H9 (cell line): ENCODE measurements at regions not wholly inside any gene's neighbourhood (a gene's known extent, or its start where the extent isn't known, plus 50 kb on each side); places are given as distances from the start of the nearest gene placed in this dataset.

Experiments used
- DNase-seq: peaks from one replicate; pipeline ENCODE4 v3.0.0-alpha.2; 2017
- H2AFZ ChIP-seq: one replicate; pipeline ENCODE4 v1.6.1; 2013; ENCODE audit warnings: mild to moderate bottlenecking, low read length, control low read depth, moderate library complexity
- H2AK5ac ChIP-seq: 2 replicates; pipeline ENCODE4 v1.6.1; 2013; ENCODE audit warnings: low read length, control low read depth, mixed read lengths; ENCODE audit not compliant: insufficient read length
- H2BK120ac ChIP-seq: one replicate; pipeline ENCODE4 v1.6.1; 2013; ENCODE audit warnings: low read depth, mild to moderate bottlenecking, low read length, control low read depth, inconsistent platforms; ENCODE audit not compliant: poor library complexity, severe bottlenecking
- H2BK12ac ChIP-seq: 2 replicates; pipeline ENCODE4 v1.6.1; 2013; ENCODE audit warnings: low read length, control low read depth, mixed read lengths, low read depth; ENCODE audit not compliant: insufficient read length
- H2BK15ac ChIP-seq: 2 replicates; pipeline ENCODE4 v1.6.1; 2013; ENCODE audit warnings: low read depth, low read length, control low read depth
- H2BK20ac ChIP-seq: one replicate; pipeline ENCODE4 v1.6.1; 2013; ENCODE audit warnings: low read depth, mild to moderate bottlenecking, low read length, control low read depth, inconsistent platforms; ENCODE audit not compliant: poor library complexity, severe bottlenecking
- H2BK5ac ChIP-seq: 2 replicates; pipeline ENCODE4 v1.6.1; 2013; ENCODE audit warnings: low read length, control low read depth, mixed read lengths; ENCODE audit not compliant: insufficient read length
- H3K14ac ChIP-seq: 2 replicates; pipeline ENCODE4 v1.6.1; 2013; ENCODE audit warnings: low read length, control low read depth; ENCODE audit not compliant: insufficient read depth
- H3K18ac ChIP-seq: 2 replicates; pipeline ENCODE4 v1.6.1; 2013; ENCODE audit warnings: low read depth, mild to moderate bottlenecking, mixed read lengths, low read length, control low read depth; ENCODE audit not compliant: insufficient read length
- H3K23ac ChIP-seq: 2 replicates; pipeline ENCODE4 v1.6.1; 2013; ENCODE audit warnings: low read length, control low read depth, mixed read lengths, low read depth; ENCODE audit not compliant: insufficient read length
- H3K23me2 ChIP-seq: 2 replicates; pipeline ENCODE4 v1.6.1; 2013; ENCODE audit warnings: low read depth, mild to moderate bottlenecking, mixed read lengths, low read length, control low read depth; ENCODE audit not compliant: insufficient read length, poor library complexity, severe bottlenecking
- H3K27ac ChIP-seq: 2 replicates; pipeline ENCODE4 v1.5.1; 2013; ENCODE audit warnings: low read length, control low read depth, mixed read lengths, low read depth; ENCODE audit not compliant: insufficient read length
- H3K27me3 ChIP-seq: 2 replicates; pipeline ENCODE4 v1.6.1; 2013; ENCODE audit warnings: low read length, control low read depth, inconsistent platforms; ENCODE audit not compliant: insufficient read depth
- H3K4ac ChIP-seq: 2 replicates; pipeline ENCODE4 v1.6.1; 2013; ENCODE audit warnings: low read depth, mild to moderate bottlenecking, control low read depth, inconsistent platforms, low read length, moderate library complexity
- H3K4me1 ChIP-seq: 2 replicates; pipeline ENCODE4 v1.6.1; 2013; ENCODE audit warnings: low read length, control low read depth, inconsistent platforms; ENCODE audit not compliant: insufficient read depth
- H3K4me2 ChIP-seq: 2 replicates; pipeline ENCODE4 v1.6.1; 2013; ENCODE audit warnings: low read length, control low read depth, mixed read lengths; ENCODE audit not compliant: insufficient read length, insufficient read depth
- H3K56ac ChIP-seq: 2 replicates; pipeline ENCODE4 v1.6.1; 2013; ENCODE audit warnings: low read depth, mild to moderate bottlenecking, mixed read lengths, low read length, control low read depth; ENCODE audit not compliant: insufficient read length
- H3K79me1 ChIP-seq: 2 replicates; pipeline ENCODE4 v1.6.1; 2013; ENCODE audit warnings: low read depth, mild to moderate bottlenecking, moderate library complexity, low read length, control low read depth, inconsistent platforms; ENCODE audit not compliant: insufficient read depth, poor library complexity, severe bottlenecking
- H3K79me2 ChIP-seq: 2 replicates; pipeline ENCODE4 v1.6.1; 2013; ENCODE audit warnings: low read length, control low read depth, inconsistent platforms; ENCODE audit not compliant: insufficient read depth
- H3K9ac ChIP-seq: 2 replicates; pipeline ENCODE4 v1.6.1; 2013; ENCODE audit warnings: low read length, control low read depth, mixed read lengths; ENCODE audit not compliant: insufficient read length; ENCODE audit errors: extremely low read depth
- H3K9me3 ChIP-seq: one replicate; pipeline ENCODE4 v1.6.1; 2013; ENCODE audit warnings: low read depth, low read length, inconsistent platforms; ENCODE audit not compliant: control insufficient read depth
- H3T11ph ChIP-seq: one replicate; pipeline ENCODE4 v1.6.1; 2013; ENCODE audit warnings: mild to moderate bottlenecking, low read length, control low read depth, inconsistent platforms
- H4K20me1 ChIP-seq: one replicate; pipeline ENCODE4 v1.6.1; 2013; ENCODE audit not compliant: control insufficient read depth, insufficient read length, insufficient read depth
- H4K5ac ChIP-seq: 2 replicates; pipeline ENCODE4 v1.6.1; 2013; ENCODE audit warnings: low read depth, mild to moderate bottlenecking, mixed read lengths, low read length, control low read depth; ENCODE audit not compliant: insufficient read length
- H4K8ac ChIP-seq: replicated peaks from 2 replicates; pipeline ENCODE4 v1.6.1; 2013; ENCODE audit warnings: low read length, control low read depth, mixed read lengths, low read depth; ENCODE audit not compliant: insufficient read length
- H4K91ac ChIP-seq: 2 replicates; pipeline ENCODE4 v1.6.1; 2013; ENCODE audit warnings: low read depth, mild to moderate bottlenecking, moderate library complexity, mixed read lengths, low read length, control low read depth; ENCODE audit not compliant: insufficient read length
- H3K27ac Mint-ChIP-seq, 3 experiments: 2 replicates in 2 of 3; 3 replicates in 1 of 3; pipeline ENCODE4 v1.8.0; 2020 to 2021; ENCODE audit warnings: mixed read lengths in 3 of 3, mild to moderate bottlenecking in 1 of 3, moderate library complexity in 1 of 3
- H3K27me3 Mint-ChIP-seq: 2 replicates; pipeline ENCODE4 v1.8.0; 2021; ENCODE audit warnings: low read depth, mild to moderate bottlenecking, moderate library complexity, mixed read lengths
- H3K36me3 Mint-ChIP-seq, 3 experiments: 2 replicates in 2 of 3; 3 replicates in 1 of 3; pipeline ENCODE4 v1.8.0; 2020 to 2021; ENCODE audit warnings: low read depth in 3 of 3, mixed read lengths in 3 of 3; ENCODE audit not compliant: insufficient read depth in 1 of 3
- H3K4me1 Mint-ChIP-seq, 2 experiments: 2 replicates each; pipeline ENCODE4 v1.8.0; 2020; ENCODE audit warnings: mixed read lengths in 2 of 2
- H3K4me3 Mint-ChIP-seq, 2 experiments: 2 replicates in 1 of 2; 3 replicates in 1 of 2; pipeline ENCODE4 v1.8.0; 2020 to 2021; ENCODE audit warnings: mild to moderate bottlenecking in 2 of 2, mixed read lengths in 2 of 2, moderate library complexity in 1 of 2
- H3K9me3 Mint-ChIP-seq, 2 experiments: 2 replicates in 1 of 2; 3 replicates in 1 of 2; pipeline ENCODE4 v1.8.0; 2020; ENCODE audit warnings: mild to moderate bottlenecking in 2 of 2, mixed read lengths in 2 of 2, moderate library complexity in 1 of 2
- CTCF ChIP-seq: fragments of 200-600 bp; sonication (generic); conservative IDR thresholded peaks from 3 replicates; pipeline ENCODE4 v1.8.0; 2021; ENCODE audit warnings: antibody characterized with exemption, mild to moderate bottlenecking
- WGBS: extraction: QIAGEN DNeasy Blood & Tissue Kit; methylation state at CpG from one replicate; pipeline ENCODE4 v1.1.7; 2013; ENCODE audit warnings: missing lambda C conversion rate, low lambda C conversion rate, mixed read lengths; ENCODE audit not compliant: insufficient read length; ENCODE audit errors: extremely low coverage; 5-methylcytosine and 5-hydroxymethylcytosine counted together

- H3K27me3 ChIP-seq: no peaks in the 10 kb centered on the region
- H2AK5ac ChIP-seq: no peak overlapping the region
- no peak overlapping the region for H3K27ac ChIP-seq
- DNase-seq: no peak
- H3K27me3 Mint-ChIP-seq: peaks cover 21% of the 10 kb centered on the region
- no peak overlapping the region for H2BK5ac ChIP-seq
- H3K18ac ChIP-seq: no peak overlapping the region
- H3K4ac ChIP-seq: no peak overlapping the region
- no peak overlapping the region for H2BK15ac ChIP-seq
- no peaks in the 10 kb centered on the region for H3K9me3 ChIP-seq
- H3K9me3 Mint-ChIP-seq: no peaks in the 10 kb centered on the region; a peak in 2 of 5 replicates
- no peaks in the 10 kb centered on the region for H3K4me1 ChIP-seq
- H2BK120ac ChIP-seq: no peak overlapping the region
- H4K91ac ChIP-seq: no peak overlapping the region
- no peaks in the 10 kb centered on the region for H3K79me1 ChIP-seq
- H3K36me3 Mint-ChIP-seq: no peaks in the 10 kb centered on the region
- no peaks in the 10 kb centered on the region for H3K79me2 ChIP-seq
- H4K8ac ChIP-seq: no peak overlapping the region
- H3K14ac ChIP-seq: no peak overlapping the region
- no peak overlapping the region for H3K4me3 Mint-ChIP-seq
- H2BK12ac ChIP-seq: no peak overlapping the region
- H3K4me1 Mint-ChIP-seq: peaks cover 7 to 8% of the 10 kb centered on the region in 2 experiments
- H3K23me2 ChIP-seq: no peaks in the 10 kb centered on the region
- H3K23ac ChIP-seq: no peak overlapping the region
- H2AFZ ChIP-seq: no peak overlapping the region
- no peak overlapping the region for H2BK20ac ChIP-seq
- no peak overlapping the region for H3K56ac ChIP-seq
- WGBS: no CpG with 5 or more reads among the region's 1 CpG
- no peak overlapping the region for H3T11ph ChIP-seq
- H3K4me2 ChIP-seq: no peak overlapping the region
- no peak overlapping the region for H3K9ac ChIP-seq
- H4K20me1 ChIP-seq: no peaks in the 10 kb centered on the region
- no peak overlapping the region for H3K27ac Mint-ChIP-seq
- no peak for TF ChIP-seq CTCF
- H4K5ac ChIP-seq: no peak overlapping the region
Observed at GRCh38 chr11:113529606-113530005, 54.4 kb upstream of the DRD2 start.
